Germinal center (tissue), 1 donor: ENCODE measurements at regions not wholly inside any gene's neighbourhood (a gene's known extent, or its start where the extent isn't known, plus 50 kb on each side); places are given as distances from the start of the nearest gene placed in this dataset.
"Not testable (repeated sequence)": the region's sequence is repeated elsewhere in the genome, so short reads cannot be mapped to it uniquely, and the experiment has no call there.

Experiments
- DNase-seq: peaks from one replicate; pipeline ENCODE4 v3.0.0; 2012; ENCODE audit warnings: mixed read lengths, low spot score

DNA sequence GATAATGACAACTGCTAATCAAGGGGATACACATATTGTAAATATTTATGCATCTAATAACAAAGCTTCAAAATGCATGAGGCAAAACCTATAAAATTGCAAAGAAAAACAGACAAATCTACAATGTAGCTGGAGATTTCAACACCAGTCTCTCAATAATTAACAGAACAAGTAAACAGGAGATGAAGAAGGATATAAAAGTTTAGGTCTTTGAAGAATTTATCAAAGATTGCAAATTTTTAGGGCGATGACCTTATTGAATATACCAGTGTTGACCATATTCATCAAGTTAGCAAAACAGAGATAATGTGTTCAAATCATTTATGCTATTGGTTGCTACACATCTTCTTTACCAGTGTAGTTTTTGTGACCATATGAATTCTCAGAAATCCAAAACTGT, 237.8 kb upstream of the SGK1 start:
- no peak for DNase-seq

DNA sequence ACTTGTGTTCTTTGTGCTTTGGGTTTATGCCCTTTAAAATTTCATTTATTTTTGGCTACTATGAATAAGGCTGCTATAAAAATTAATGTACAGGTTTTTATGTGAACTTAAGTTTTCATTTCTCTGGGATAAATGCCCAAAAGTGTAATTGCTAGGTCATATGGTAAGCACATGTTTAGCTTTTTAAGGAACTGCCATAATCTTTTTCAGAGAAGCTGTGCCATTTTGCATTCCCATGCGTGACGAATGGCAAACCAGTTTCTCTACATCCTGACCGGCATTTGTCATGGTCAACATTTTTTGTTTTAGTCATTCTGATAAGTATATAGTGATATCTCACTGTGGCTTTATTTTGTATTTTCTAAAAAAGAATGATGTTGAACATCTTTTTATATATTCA, 236.0 kb upstream of the SGK1 start:
- no peak for DNase-seq

DNA sequence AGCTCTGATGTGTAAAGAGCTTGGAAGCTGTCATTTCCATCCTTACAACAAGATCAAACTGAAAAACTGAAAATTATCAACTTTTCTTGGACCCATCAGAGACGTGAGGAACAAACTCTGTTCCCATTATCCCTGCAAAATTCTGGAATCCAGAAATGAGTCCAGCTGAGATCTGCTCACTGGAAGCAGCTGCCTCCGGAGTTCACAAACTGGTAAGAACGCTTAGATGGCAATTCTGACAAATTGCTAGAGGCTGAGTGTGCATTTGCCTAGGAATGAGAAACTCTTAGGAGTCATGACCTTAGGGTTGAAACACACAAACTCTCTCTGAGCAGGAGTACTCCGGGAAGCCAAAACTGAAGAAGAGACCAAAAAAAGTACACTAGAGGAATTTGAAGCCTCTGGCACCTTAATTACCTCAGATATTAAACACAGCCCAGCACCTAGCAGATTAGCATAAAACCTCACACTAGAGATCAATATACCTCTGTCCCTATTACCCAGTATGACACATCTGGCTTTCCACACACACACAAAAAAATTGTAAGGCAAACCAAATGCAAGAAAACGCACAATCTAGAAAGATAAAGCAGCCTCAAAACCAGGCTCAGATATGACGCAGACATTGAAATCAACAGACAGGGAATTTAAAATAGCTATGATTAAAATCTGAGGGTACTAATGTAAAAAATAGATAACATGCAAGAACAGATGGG, 233.5 kb upstream of the SGK1 start:
- DNase-seq: no peak

DNA sequence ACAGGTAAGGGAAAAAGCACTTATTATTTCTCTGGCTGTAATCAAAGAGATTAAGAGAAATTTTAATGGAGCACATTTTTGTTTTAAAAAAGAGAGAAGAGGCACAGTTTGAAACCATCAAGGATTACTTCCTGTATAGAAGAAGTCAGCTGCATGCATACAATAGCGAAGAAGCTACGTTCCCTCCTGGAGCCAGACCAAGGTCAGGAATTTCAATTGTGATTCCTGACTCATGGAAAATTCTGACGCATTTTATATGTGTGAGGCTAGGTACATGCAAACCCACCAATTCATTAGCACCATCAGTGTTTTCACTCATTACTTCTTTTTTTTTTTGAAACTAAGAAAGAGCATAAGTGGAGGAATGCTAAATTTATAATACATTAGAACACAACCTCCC, 232.7 kb upstream of the SGK1 start:
- DNase-seq: no peak

DNA sequence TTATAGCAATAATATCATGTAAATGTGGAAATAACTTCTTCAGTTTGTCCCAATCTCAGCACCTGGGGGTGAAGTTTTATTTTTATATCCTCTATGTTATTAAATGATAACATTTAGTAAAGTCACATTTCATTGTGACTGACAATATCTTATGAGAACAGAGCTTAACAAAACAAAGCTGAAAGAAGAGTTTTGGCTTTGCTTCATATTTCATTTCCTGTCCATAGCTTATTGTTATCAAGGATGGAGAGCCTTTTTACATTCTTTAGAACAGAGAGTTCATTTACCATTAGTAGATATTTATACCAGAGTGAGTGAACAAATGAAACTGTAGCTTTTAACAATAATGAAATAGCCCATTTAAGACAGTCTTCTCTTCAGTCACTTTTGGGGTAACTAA, 231.9 kb upstream of the SGK1 start:
- DNase-seq: no peak

DNA sequence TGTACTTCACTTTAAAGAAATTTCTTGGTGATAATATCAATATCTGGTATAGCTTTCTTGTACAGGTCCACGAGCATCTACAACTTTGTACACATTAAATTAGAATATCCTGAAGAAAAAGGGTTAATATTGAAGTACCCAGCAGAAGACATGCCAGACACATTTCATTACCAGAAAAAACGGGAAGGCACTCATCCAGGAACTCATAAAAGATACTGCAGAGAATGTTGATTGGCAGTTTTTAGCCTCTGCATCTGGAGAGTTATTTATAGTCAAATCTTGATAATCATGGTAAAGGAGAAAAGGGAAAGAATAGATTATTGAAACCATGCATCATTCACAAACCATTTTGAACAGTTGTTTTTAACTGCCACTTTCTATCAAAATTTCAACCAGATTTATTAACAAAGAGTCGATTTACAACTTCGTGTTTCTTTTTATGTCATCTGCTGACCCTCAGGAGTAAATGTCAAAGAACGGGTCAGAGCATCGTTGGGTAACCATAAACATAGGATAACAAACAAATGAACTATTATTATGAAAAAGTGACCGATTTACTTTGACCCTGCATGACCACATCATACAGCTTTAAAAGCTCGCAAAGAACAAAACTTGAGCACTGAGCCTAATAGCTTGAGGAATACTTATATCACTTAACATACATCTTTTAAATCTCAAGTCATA, 229.2 kb upstream of the SGK1 start:
- no peak for DNase-seq

DNA sequence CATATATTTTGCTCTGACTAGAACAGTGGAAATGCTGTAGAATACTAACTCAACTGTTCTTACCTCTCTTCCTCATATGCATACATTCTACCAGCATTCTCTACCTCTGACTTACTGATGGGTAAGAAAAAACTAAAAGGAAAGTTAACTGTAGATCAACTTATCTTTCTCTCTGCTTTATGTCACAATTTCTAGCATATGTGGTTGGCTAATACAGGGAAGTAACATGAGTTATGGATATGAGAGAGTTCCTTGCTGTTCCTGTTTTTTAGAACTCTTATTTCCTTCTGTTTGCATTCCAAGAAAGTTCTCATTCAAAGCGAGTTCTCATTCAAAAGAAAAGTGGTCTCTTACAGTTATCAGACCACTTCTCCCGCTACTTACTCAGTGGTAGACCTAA, 226.8 kb upstream of the SGK1 start:
- DNase-seq: no peak

DNA sequence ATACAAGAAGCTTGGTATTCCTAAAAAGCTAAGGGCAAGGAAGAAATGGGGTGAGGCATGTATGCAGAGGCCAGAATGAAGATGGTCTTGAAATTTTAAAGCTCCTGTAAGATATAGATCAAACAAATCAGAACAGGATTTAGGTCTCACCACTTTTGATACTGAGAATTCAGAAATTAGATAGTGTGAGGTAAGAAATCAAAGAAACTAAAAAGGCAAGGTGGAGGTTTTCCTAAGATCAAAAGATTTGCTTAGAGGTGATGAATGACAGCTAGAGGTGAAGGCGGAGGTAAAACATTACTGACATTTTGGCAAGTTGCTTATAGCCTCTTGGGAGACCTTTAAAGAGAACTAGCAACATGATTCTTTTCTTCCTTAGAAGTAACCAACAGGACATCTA, 225.2 kb upstream of the SGK1 start:
- DNase-seq: no peak

DNA sequence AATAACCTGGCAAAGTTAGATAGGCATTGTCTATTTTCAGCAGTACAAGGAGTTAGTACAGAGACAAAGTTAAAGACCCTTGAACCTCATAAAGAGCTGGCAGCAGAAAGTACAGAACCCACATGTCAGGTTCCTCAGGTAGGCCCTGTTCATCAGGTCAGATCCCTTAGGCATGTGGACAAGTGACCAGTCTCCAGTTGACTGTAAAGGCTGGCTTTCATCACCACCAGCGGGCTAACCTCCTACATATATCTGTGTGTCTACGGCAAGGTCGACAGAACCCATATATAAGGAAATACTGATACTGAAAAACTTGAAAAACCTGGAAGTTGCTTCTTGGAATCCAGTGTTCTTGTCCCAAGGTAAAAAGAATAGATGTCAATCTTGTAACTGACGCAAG, 223.1 kb upstream of the SGK1 start:
- DNase-seq: no peak

DNA sequence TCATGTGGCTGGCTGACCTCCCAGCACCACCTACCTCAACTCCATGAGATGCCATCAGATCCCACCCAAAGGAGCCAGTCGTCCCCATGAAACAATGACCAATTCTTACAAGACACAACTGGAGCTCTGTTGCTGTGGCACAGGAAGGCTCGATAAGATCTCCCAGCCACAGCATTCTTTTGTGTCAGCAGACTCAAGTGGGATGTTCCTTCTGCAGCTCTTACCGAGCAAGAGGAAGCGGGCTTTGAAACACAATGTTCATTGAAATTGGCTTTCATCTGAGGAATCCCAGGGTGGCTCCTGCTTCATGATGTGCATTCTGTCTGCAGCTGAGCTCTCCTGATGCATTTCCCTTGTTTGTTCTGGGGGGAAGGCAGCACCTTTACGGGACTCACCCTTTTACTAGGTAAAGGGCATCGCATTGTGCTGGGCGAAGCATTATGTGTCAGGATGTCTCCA, 222.0 kb upstream of the SGK1 start:
- DNase-seq: no peak

DNA sequence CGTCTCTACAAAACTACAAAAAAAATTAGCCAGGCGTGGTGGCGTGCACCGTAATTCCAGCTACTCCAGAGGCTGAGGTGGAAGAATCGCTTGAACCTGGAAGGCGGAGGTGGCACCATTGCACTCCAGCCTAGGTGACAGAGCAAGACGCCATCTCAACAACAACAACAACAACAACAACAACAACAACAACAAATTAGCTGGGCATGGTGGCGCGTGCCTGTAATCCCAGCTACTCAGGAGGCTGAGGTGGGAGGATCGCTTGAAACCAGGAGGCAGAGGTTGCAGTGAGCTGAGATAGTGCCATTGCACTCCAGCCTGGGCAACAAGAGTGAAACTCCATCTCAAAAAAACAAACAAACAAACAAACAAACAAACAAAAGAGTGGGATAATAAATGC, 219.9 kb upstream of the SGK1 start:
- DNase-seq: not testable (repeated sequence)

DNA sequence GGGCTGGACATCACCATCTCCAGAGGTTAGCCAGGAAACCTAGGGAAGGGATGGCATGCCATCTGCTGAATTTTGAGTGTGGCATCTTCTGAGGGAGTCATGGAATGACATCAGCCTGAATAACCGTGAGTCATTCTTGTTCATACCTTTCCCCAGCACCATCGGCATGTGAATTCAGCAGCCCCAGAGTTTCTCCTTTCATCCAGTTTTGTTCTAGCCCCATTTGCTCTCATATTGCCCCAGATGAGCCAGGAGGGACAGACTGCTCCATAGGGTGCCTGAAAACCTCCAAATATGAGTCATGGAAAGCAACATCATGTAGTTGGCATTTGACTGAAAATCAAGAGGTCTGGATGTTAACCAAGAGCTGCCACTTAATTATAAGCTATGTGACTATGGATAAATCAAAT, 219.2 kb upstream of the SGK1 start:
- DNase-seq: no peak

DNA sequence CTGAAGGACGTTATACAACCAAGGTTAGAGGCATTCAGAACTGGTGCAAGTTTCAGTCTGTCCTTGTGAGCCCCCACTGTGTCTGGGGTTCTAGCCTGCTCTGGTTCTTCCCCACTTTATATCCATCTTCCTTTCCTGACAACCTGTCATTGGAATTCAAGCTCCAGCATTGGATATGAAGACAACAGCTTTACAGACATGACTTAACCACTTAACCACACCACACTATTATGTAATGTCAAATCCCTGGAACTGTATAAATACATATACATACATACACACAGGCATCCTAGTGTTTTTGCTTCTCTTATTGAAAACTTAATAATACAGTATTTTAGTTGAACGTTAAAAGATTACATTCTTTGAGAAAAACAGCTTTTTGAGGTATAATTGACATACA, 217.9 kb upstream of the SGK1 start:
- DNase-seq: no peak

DNA sequence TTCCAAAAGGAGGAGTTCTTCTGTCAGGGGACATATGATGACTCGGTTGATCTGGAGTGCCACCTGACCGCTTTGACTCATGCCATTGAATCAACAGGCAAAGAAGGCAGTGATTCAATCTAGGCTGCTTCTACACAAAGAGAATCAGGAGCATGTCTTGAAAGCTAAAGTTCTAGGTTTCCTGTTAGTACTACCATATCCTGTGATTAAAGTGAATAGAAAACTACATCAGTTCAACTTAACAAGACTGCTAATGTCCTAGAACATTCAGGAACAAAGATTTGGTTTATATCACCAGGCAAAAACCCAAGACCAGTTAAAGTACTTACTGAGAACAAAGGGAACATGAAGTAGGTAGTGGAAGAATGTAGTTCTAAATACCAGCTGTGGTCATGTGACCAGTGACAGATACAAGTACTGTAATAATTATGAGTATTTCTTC, 216.8 kb upstream of the SGK1 start:
- no peak for DNase-seq

DNA sequence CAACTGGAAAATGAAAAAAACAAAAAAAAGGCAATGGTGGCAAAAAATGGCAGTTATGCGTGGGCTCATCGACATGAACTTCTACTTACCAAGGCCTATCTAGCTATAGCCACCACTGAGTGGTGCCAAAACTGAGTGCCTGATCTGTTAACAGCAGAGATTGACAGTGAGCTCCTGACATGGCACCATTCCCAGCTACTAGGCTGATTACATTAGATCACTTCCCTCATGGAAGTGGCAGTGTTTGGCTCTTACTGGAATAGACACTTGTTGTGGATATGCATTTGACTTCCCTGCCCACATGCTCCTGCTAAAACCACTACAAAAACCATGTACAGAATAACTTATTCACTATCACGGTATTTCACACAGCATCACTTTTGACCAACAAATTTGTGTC, 216.1 kb upstream of the SGK1 start:
- DNase-seq: no peak

DNA sequence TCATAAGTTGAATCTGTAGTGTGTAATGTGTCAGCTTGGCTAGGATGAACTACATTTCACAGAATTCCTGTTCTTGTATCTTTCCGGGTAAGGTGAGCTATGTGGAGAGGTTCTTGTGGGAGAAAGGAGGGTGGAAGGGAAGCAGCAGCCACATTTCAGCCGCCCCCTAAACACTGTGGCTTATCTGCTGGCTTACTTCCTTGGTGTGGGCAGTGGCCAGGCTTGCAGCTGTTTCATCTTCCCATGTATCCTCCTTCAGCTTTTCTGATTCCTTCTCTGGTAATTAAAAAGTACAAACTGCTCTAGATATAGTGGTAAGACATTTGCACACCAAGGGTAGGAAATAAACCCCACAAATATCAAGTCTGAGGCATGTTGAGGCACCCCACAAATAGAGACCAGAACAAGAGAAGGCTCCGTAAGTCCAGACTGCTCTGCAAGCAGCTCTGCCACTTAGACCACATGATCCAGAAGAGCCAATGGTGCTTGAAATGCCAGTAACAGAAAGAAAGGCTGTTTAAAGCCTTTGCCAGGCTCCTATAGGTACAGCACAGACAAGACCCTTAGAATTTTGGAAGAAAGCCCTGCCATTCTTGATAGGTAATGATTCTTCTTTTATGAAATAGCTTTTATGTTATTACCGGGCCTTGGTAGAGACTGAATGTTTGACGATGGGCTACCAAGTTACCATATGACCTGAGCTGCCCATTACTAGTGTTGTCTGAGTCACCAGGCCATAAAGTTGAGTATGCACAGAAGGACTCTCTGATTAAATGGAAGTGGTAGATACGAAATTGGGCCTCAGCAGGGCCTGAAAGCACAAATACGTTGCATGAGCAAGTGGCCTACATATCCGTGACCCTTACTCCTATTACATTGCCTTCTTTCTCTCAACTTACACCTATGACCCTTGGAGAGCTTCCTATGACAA, 215.0 kb upstream of the SGK1 start:
- no peak for DNase-seq

DNA sequence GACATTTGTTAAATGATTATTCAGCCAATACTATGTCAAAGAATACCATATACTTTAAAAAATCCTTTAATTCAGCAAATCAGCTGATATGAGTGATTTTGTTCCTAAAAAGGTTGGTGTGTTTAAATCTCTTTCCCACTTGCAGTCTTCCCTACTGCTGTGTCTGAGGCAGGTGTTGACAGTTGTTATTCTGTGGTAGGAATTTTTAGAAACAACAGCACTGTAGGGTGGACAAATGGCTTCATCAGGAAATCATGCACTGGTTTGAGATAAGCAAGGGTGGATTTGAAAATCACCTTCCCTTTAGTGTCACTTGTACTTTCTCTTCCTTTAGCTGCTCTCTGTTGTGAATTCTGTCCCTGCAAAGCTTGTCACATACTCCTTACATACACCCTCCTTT, 213.7 kb upstream of the SGK1 start:
- DNase-seq: no peak

DNA sequence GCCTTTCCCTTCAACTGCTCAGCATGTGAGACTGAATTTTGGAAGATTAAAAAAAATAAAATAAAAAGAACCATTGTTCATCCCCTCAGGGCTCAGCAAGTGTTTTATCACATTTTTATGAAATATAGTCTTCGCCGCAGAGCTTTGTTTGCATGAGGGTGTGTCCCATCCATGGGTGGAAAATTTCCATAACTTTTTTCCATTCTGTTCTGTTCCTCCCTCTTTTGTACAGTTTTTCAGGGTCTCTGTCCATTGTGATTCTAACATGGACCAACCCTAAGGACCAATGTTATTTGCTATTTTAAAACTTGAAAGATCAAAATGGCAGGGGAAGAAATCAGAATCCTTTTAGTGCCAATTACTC, 213.3 kb upstream of the SGK1 start:
- no peak for DNase-seq

DNA sequence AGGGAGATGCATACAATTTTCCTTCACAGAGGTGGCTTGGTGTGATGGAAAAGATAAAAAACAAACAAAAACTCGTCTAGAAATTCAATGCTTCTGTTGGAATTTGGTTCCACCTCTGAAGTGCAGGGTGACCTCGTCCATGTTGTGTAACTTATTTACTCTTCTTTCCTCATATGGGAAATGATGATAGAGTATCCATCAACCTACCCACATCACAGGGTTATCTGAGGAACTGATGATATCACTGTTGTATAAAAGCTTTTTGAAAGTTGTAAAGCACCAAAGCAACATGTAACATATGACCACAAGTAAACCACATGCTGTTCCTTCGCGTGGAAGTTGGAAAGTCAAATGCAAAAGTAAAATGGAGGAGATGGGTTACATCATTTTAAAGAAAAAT, 212.0 kb upstream of the SGK1 start:
- no peak for DNase-seq

DNA sequence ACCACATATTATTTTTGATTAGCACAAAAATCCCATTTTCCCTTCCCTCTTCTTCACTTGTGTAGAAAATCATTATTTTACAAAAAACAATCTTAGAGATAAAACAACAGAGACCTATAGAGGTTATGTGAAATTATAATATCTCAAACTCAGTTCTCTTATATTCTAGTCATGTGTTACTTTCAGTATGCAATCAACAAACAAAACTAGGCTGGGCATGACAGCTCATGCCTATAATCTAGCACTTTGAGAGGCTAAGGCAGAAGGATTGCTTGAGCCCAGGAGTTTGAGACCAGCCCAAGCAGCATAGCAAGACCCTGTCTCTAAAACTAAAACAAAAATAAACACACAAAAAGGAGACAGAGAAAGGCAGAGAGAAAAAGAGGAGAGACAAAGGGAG, 211.4 kb upstream of the SGK1 start:
- DNase-seq: no peak

DNA sequence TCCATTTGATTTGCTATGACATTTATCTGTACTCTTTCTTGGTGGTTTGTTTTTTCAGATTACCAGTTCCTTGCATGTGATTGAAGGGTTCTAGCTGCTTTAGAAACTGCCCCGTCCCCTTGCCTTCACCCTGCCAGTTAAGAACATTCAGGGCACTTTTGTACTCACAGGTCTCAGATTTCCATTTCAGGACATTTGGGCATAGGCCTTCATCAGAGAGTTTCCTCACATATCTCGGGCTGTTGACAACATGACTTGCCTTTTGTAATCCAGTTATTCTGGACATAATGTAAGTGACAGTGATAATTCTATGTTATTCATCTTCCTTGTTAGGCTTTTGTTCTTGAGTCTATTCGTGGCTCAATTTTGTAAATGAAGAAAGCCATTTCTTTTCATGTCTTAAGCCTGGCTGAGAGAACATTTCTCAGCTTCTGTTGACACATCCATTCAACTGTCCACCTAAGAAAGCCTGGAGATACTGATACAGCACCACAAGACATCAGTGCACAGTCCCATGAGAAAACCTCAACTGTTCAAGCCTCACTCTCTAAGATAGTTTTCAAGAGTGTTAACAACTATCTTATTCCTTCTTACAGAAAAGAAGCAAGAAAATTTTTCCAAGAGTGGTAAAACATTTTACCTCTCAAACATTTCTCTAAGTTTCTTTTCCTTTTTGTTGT, 209.3 kb upstream of the SGK1 start:
- no peak for DNase-seq

DNA sequence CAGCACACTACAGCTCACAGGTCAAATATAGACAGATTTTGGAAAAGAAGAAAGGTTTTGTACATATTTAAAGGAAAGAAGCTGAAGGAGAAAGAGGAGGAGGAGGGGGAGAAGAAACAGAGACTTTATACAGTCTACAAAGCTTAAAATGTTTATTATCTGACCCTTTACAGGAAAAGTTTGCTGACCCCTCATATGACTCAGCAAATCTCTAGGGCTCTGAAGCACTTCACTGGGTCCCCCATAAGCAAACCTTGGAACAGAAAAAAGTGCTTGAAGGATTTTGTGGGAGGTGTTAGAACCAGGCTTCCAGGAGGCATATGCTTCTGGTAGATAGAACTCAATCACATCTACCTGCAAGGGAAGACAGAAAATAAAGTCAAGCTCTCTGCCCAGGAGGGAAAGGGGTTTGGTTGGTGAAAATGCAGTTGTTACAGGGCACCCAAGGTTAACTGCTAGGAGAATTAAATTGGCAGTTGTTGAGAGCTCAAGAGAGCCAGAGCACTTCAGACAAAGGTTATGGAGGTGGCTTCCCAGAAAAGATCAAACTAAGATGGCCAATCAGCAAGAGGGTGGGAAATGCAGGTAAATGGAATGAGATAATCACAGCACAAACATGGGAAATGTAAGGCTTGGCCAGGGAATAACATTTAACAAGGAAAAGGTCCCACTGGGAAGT, 207.4 kb upstream of the SGK1 start:
- DNase-seq: no peak
